ENCODE measurements at regions not wholly inside any gene's neighbourhood (a gene's known extent, or its start where the extent isn't known, plus 50 kb on each side); places are given as distances from the start of the nearest gene placed in this dataset.

- TF ChIP-seq, protein P1, sequence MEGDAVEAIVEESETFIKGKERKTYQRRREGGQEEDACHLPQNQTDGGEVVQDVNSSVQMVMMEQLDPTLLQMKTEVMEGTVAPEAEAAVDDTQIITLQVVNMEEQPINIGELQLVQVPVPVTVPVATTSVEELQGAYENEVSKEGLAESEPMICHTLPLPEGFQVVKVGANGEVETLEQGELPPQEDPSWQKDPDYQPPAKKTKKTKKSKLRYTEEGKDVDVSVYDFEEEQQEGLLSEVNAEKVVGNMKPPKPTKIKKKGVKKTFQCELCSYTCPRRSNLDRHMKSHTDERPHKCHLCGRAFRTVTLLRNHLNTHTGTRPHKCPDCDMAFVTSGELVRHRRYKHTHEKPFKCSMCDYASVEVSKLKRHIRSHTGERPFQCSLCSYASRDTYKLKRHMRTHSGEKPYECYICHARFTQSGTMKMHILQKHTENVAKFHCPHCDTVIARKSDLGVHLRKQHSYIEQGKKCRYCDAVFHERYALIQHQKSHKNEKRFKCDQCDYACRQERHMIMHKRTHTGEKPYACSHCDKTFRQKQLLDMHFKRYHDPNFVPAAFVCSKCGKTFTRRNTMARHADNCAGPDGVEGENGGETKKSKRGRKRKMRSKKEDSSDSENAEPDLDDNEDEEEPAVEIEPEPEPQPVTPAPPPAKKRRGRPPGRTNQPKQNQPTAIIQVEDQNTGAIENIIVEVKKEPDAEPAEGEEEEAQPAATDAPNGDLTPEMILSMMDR (IDR thresholded peaks at IDR 0.05; ENCODE audit: insufficient read depth, low read depth, low read length) = no peak
- Histone ChIP-seq H3K27me3 (ENCODE audit: control insufficient read depth, insufficient read depth, low read length) (no peaks in the 10 kb centered on the region), H3K4me3 (ENCODE audit: low read depth, low read length) (no peak overlapping the region), H3K36me3 (ENCODE audit: control insufficient read depth, insufficient read depth, low read length) (no peaks in the 10 kb centered on the region)
- ChIA-PET POLR2A (no interaction called here), CTCF (no interaction called here)
- DNase-seq (ENCODE audit: low read depth) = no peak
Measured at GRCh38 chr17:74070374-74070773, 133.1 kb upstream of the RPL38 start.

DNA sequence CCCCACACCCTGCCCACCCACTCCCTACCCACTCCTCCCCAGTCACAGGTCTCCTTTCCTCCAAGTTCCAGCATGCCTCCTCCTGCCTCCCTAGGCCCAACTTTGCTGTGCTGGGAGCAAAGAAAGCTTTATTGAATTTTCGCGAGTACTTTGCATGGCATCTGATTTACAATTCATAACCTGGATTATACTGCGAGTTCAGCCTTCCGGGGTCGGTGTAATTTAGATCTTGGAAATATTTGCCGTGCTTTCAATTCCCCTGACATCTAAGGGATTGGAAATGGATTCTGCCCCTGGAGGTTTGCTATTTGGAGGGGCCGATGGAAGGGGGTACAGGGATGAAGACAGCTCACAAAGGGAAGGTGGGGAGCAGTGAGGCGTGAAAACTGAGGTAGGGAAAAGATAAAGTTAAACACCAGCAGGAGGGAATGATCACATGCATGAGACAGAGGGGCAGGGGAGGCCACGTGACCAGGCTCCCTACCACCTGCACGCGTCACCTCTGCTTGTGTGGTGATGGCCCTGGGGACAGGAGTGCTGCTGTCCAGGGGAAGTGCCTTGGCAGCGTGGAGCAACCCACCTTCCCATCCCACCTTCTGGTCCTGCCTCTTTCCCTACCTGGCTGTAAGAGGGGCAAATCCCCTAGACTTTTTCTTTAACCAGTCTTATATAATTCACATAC, 132.3 kb upstream of the RPL38 start:
- CTCF ChIA-PET = no interaction called here
- DNase-seq (ENCODE audit: low read depth) = no peak
- POLR2A ChIA-PET = no interaction called here

DNA sequence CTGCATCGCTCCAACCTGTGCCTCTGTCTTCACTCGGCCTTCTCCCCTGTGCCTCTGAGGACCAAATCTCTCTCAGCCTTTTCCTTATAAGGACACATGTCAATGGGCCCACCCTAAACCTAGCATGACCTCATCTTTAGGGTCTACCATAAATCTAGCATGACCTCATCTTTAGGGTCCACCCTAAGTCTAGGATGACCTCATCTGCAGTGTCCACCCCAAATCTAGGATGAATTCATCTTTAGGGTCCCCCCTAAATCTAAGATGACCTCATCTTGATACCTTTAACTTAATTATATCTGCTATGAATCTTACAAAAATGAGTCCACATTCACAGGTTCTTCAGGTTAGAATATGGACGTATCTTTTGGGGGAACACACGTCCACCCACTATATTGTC, 131.1 kb upstream of the RPL38 start:
- no peaks in the 10 kb centered on the region for H3K27me3 ChIP-seq (ENCODE audit: control insufficient read depth, insufficient read depth, low read length)
- CTCF ChIA-PET = no interaction called here

More for the DNA sequence above, 132.3 kb upstream of the RPL38 start:
- H3K36me3 ChIP-seq (ENCODE audit: control insufficient read depth, insufficient read depth, low read length) = no peaks in the 10 kb centered on the region
- H3K4me3 ChIP-seq (ENCODE audit: low read depth, low read length) = no peak overlapping the region
- TF ChIP-seq, protein P1 (IDR thresholded peaks at IDR 0.05; ENCODE audit: insufficient read depth, low read depth, low read length) = no peak
- no peaks in the 10 kb centered on the region for H3K27me3 ChIP-seq (ENCODE audit: control insufficient read depth, insufficient read depth, low read length)

GRCh38 chr17:74076446-74076845, 127.0 kb upstream of the RPL38 start:
- no peak overlapping the region for H3K4me3 ChIP-seq (ENCODE audit: low read depth, low read length)
- TF ChIP-seq, protein P1 (IDR thresholded peaks at IDR 0.05; ENCODE audit: insufficient read depth, low read depth, low read length) = no peak
- H3K36me3 ChIP-seq (ENCODE audit: control insufficient read depth, insufficient read depth, low read length) = no peaks in the 10 kb centered on the region
- no peak for DNase-seq (ENCODE audit: low read depth)
- ChIA-PET POLR2A (no interaction called here), CTCF (interaction anchor here (1.2 to 1.4 kb wide), 2 partner anchors 10 to 13 kb away, joined by 3 read pairs; no protein-coding TSS in a partner anchor)
- H3K27me3 ChIP-seq (ENCODE audit: control insufficient read depth, insufficient read depth, low read length) = no peaks in the 10 kb centered on the region

More for the DNA sequence above, 131.1 kb upstream of the RPL38 start:
- TF ChIP-seq, protein P1 (IDR thresholded peaks at IDR 0.05; ENCODE audit: insufficient read depth, low read depth, low read length) = no peak
- POLR2A ChIA-PET = no interaction called here
- Histone ChIP-seq H3K4me3 (ENCODE audit: low read depth, low read length) (no peak overlapping the region), H3K36me3 (ENCODE audit: control insufficient read depth, insufficient read depth, low read length) (no peaks in the 10 kb centered on the region)
- DNase-seq (ENCODE audit: low read depth) = no peak

DNA sequence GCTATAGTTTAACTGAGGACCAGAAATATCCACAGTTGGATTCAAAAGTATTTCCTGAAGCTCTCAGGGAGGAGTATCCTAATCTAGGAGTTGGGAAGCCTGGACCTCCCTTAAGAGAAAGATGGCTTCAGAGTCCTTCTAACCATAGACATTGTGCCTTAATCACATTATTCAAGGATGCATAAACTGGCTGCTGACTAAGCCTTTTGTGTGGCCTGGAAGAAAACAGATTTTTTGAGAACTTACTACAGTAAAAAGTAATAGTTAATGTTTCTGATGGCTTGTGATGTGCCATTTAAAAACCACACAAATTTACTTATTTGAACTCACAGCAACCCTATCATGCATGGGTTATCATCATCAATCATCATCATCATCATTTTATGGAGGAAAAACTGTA, 126.2 kb upstream of the RPL38 start:
- TF ChIP-seq, protein P1 (IDR thresholded peaks at IDR 0.05; ENCODE audit: insufficient read depth, low read depth, low read length) = no peak
- no peak for DNase-seq (ENCODE audit: low read depth)
- H3K36me3 ChIP-seq (ENCODE audit: control insufficient read depth, insufficient read depth, low read length) = no peaks in the 10 kb centered on the region
- H3K4me3 ChIP-seq (ENCODE audit: low read depth, low read length) = no peak overlapping the region
- POLR2A ChIA-PET = no interaction called here
- H3K27me3 ChIP-seq (ENCODE audit: control insufficient read depth, insufficient read depth, low read length) = no peaks in the 10 kb centered on the region
- CTCF ChIA-PET = interaction anchor here (0.7 to 1.2 kb wide), 2 partner anchors 13 to 580 kb away, joined by 3 read pairs; no protein-coding TSS in a partner anchor
